ENCODE measurements at regions not wholly inside any gene's neighbourhood (a gene's known extent, or its start where the extent isn't known, plus 50 kb on each side); places are given as distances from the start of the nearest gene placed in this dataset.

GRCh38 chr7:51666266-51666665, 349.7 kb upstream of the COBL start:
- Histone ChIP-seq H3K4me1 (no peaks in the 10 kb centered on the region), H3K9me3 (no peaks in the 10 kb centered on the region), H3K27ac (no peak overlapping the region), H3K36me3 (no peaks in the 10 kb centered on the region), H3K4me3 (no peak overlapping the region), H3K27me3 (no peaks in the 10 kb centered on the region)
- TF ChIP-seq, protein P1, sequence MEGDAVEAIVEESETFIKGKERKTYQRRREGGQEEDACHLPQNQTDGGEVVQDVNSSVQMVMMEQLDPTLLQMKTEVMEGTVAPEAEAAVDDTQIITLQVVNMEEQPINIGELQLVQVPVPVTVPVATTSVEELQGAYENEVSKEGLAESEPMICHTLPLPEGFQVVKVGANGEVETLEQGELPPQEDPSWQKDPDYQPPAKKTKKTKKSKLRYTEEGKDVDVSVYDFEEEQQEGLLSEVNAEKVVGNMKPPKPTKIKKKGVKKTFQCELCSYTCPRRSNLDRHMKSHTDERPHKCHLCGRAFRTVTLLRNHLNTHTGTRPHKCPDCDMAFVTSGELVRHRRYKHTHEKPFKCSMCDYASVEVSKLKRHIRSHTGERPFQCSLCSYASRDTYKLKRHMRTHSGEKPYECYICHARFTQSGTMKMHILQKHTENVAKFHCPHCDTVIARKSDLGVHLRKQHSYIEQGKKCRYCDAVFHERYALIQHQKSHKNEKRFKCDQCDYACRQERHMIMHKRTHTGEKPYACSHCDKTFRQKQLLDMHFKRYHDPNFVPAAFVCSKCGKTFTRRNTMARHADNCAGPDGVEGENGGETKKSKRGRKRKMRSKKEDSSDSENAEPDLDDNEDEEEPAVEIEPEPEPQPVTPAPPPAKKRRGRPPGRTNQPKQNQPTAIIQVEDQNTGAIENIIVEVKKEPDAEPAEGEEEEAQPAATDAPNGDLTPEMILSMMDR (IDR thresholded peaks at IDR 0.05), result no peak
- intact Hi-C loops (cut with DNase I; ENCODE audit: low total_unique reads), result no loop called here
- no peak for DNase-seq

DNA sequence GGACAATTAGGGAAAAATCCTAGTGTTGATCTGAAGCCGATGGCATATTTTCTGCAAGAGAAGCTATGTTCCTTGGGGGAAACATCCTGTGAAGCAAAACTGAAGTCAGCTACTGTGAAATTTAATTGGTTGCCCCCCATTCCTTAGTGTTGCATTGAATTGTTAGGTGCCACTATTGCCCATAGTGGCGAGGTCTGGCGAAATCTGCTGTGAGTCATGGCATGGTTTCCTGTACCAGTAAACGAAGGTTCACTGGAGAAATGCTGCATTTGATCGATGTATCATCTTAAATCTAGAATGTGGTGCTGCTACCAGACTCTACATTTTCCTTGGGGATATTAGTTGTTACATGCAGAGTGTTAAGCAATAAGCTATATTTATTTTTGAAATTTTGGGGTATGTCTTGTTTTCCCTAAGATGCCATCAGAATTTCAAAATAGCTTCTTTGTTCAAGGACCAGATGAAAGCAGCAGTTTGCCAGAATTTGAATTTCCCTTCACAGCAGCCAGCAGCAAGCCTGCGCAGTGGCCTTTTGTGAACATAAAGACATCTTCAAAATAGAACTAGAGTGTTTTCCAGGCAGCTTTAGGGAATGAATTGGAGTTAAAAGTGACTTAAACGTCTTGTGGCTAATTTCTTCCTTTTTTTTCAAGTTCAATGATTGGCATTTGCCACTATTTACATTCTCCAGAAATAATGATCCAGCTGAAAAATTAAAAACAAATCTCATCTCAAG, 348.6 kb upstream of the COBL start:
- intact Hi-C loops (cut with DNase I; ENCODE audit: low total_unique reads), result no loop called here
- DNase-seq, result no peak

GRCh38 chr7:51660516-51660915, 343.9 kb upstream of the COBL start:
- Histone ChIP-seq H3K4me3 (no peak overlapping the region), H3K27ac (no peak overlapping the region), H3K4me1 (no peaks in the 10 kb centered on the region), H3K36me3 (no peaks in the 10 kb centered on the region), H3K9me3 (no peaks in the 10 kb centered on the region), H3K27me3 (no peaks in the 10 kb centered on the region)
- intact Hi-C loops (cut with DNase I; ENCODE audit: low total_unique reads), result no loop called here
- TF ChIP-seq, protein P1 (IDR thresholded peaks at IDR 0.05), result no peak
- no peak for DNase-seq

More for the DNA sequence above, 348.6 kb upstream of the COBL start:
- Histone ChIP-seq H3K36me3 (no peaks in the 10 kb centered on the region), H3K27ac (no peak overlapping the region), H3K4me3 (no peak overlapping the region), H3K27me3 (no peaks in the 10 kb centered on the region), H3K9me3 (no peaks in the 10 kb centered on the region), H3K4me1 (no peaks in the 10 kb centered on the region)
- TF ChIP-seq, protein P1 (IDR thresholded peaks at IDR 0.05), result no peak

DNA sequence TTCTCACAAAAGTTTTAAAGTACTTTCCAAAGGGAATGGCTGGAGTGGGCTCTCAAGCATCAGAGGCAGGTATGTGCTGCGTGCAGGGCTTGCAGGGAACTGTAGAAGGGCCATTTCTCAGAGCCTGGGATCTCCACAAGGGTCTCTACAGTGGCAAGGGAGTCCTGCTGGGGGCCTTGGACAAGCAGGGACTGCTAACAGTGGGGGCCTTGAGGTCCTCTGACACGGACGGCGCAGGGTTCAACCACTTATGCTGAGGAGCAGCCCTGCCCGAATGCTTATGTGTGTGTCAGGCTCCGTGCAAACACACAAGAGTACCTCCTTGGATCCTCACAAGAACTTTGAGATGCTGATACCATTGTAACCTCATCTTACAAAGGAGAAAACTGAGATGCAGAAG, 342.1 kb upstream of the COBL start:
- no peak for DNase-seq
- H3K4me3 ChIP-seq, result no peak overlapping the region
- intact Hi-C loops (cut with DNase I; ENCODE audit: low total_unique reads), result no loop called here
- H3K4me1 ChIP-seq, result no peaks in the 10 kb centered on the region
- H3K36me3 ChIP-seq, result no peaks in the 10 kb centered on the region
- TF ChIP-seq, protein P1 (IDR thresholded peaks at IDR 0.05), result no peak
- H3K9me3 ChIP-seq, result no peaks in the 10 kb centered on the region
- H3K27me3 ChIP-seq, result no peaks in the 10 kb centered on the region
- no peak overlapping the region for H3K27ac ChIP-seq

GRCh38 chr7:51647931-51648351, 331.3 kb upstream of the COBL start:
- H3K27me3 ChIP-seq, result no peaks in the 10 kb centered on the region
- H3K4me3 ChIP-seq, result no peak overlapping the region
- peaks cover 0 to 6% (median 0%) of the 10 kb centered on the region in 3 donors for H3K9me3 ChIP-seq
- TF ChIP-seq, protein P1 (IDR thresholded peaks at IDR 0.05), result no peak
- intact Hi-C loops (cut with DNase I; ENCODE audit: low total_unique reads), result no loop called here
- H3K36me3 ChIP-seq, result no peaks in the 10 kb centered on the region
- DNase-seq, result peak in 1 of 2 donors; percentile 42
- no peaks in the 10 kb centered on the region for H3K4me1 ChIP-seq
- H3K27ac ChIP-seq, result no peak overlapping the region

Measured in tibial artery (tissue), 4 donors.